Esophagus muscularis mucosa (tissue), 4 donors: ENCODE measurements at regions not wholly inside any gene's neighbourhood (a gene's known extent, or its start where the extent isn't known, plus 50 kb on each side); places are given as distances from the start of the nearest gene placed in this dataset.

Source experiments
- DNase-seq: peaks from one replicate; pipeline ENCODE4 v3.0.0-alpha.2; 2017; ENCODE audit errors: extremely low spot score
- H3K27ac ChIP-seq, 4 donors: fragments of 200-600 bp; sonication (generic); replicated peaks in 1 of 4; 1 replicate in 3 of 4; 2 replicates in 1 of 4; pipeline ENCODE4 v1.5.1; 2016 to 2019; ENCODE audit warnings: mild to moderate bottlenecking in 1 of 4
- H3K27me3 ChIP-seq, 4 donors: fragments of 200-600 bp; sonication (generic); one replicate each; pipeline versions ENCODE4 v1.5.1 to v1.6.0; 2016 to 2019
- H3K36me3 ChIP-seq, 4 donors: fragments of 200-600 bp; sonication (generic); one replicate each; pipeline ENCODE4 v1.5.1; 2016 to 2019
- H3K4me1 ChIP-seq, 4 donors: fragments of 200-600 bp; sonication (generic); one replicate each; pipeline ENCODE4 v1.5.1; 2016 to 2019
- H3K4me3 ChIP-seq, 4 donors: fragments of 200-600 bp; sonication (generic); 1 replicate in 2 of 4; 2 replicates in 2 of 4; pipeline ENCODE4 v1.5.1; 2016 to 2019; ENCODE audit warnings: mild to moderate bottlenecking in 4 of 4, moderate library complexity in 1 of 4
- H3K9me3 ChIP-seq, 4 donors: fragments of 200-600 bp; sonication (generic); 1 replicate in 3 of 4; 2 replicates in 1 of 4; pipeline ENCODE4 v1.5.1; 2016 to 2019
- EP300 ChIP-seq: sonication (generic); formaldehyde crosslinking; IDR thresholded peaks from one replicate; pipeline ENCODE4 v1.6.1; 2017; ENCODE audit warnings: antibody characterized with exemption
- POLR2A ChIP-seq: fragments of 450-650 bp; IDR thresholded peaks from one replicate; pipeline ENCODE4 v1.6.1; 2017; ENCODE audit warnings: antibody characterized with exemption, moderate library complexity, mild to moderate bottlenecking, low read depth
- POLR2AphosphoS5 ChIP-seq, 2 donors: sonication (generic); formaldehyde crosslinking; IDR thresholded peaks; one replicate each; pipeline ENCODE4 v1.6.1; 2017; ENCODE audit warnings: antibody characterized with exemption in 2 of 2
- WGBS: methylation state at CpG from one replicate; pipeline ENCODE4 v1.1.5; 2018; 5-methylcytosine and 5-hydroxymethylcytosine counted together
- intact Hi-C: fragments of 100-400 bp; cut with DNase I; formaldehyde crosslinking; loops from one replicate; pipeline ENCODE4 v1.15.1; 2023
- TF ChIP-seq, protein P1 (sequence below), 3 experiments: fragments of 200-600 bp in 2 of 3; fragments of 450-650 bp in 1 of 3; sonication (generic) in 2 of 3; IDR thresholded peaks; one replicate each; pipeline ENCODE4 v1.5.1; 2017 to 2019; ENCODE audit warnings: antibody characterized with exemption in 3 of 3, mild to moderate bottlenecking in 2 of 3, moderate library complexity in 1 of 3

DNA sequence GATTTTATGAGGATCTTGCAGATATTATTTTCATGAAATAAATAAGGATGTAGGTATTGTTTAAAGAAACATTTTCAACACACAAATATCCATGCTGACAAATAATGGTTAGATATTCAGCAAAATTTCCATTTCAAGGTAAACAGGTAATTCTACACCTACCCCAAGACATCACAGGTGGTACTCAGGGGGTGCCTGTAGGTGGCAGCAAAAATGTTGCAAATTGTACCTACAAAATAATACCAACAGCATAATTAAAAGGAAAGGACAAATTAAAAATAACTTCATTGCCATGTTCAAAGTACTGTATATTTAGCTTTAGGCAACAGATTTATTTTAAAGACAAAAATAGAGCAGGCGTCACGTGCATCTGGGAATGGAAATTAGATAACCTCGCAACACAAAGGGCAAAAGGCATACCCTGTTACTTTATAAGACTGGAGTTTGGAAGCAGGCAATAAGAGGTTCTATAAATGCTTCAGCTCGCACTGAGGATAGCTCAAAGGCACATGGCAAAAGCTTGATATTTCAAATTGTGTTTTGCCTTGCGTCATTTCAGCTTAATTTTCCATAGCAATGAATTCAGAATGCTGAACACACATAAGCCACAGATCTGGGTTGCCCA lies 630.5 kb downstream of the TDRD15 start:
- H3K27me3 ChIP-seq, result no peaks in the 10 kb centered on the region
- no peaks in the 10 kb centered on the region for H3K9me3 ChIP-seq
- DNase-seq, result no peak
- TF ChIP-seq, protein P1, sequence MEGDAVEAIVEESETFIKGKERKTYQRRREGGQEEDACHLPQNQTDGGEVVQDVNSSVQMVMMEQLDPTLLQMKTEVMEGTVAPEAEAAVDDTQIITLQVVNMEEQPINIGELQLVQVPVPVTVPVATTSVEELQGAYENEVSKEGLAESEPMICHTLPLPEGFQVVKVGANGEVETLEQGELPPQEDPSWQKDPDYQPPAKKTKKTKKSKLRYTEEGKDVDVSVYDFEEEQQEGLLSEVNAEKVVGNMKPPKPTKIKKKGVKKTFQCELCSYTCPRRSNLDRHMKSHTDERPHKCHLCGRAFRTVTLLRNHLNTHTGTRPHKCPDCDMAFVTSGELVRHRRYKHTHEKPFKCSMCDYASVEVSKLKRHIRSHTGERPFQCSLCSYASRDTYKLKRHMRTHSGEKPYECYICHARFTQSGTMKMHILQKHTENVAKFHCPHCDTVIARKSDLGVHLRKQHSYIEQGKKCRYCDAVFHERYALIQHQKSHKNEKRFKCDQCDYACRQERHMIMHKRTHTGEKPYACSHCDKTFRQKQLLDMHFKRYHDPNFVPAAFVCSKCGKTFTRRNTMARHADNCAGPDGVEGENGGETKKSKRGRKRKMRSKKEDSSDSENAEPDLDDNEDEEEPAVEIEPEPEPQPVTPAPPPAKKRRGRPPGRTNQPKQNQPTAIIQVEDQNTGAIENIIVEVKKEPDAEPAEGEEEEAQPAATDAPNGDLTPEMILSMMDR (IDR thresholded peaks at IDR 0.05), result peak in 1 of 3 experiments; percentile 26
- TF ChIP-seq EP300, result no peak
- H3K27ac ChIP-seq, result no peak overlapping the region
- peaks cover 0 to 7% (median 0%) of the 10 kb centered on the region in 4 donors for H3K4me1 ChIP-seq
- WGBS, result 71% methylated on average over 5 of the region's 5 CpGs
- no peak overlapping the region for H3K4me3 ChIP-seq
- no peaks in the 10 kb centered on the region for H3K36me3 ChIP-seq
- intact Hi-C loops, result no loop called here

DNA sequence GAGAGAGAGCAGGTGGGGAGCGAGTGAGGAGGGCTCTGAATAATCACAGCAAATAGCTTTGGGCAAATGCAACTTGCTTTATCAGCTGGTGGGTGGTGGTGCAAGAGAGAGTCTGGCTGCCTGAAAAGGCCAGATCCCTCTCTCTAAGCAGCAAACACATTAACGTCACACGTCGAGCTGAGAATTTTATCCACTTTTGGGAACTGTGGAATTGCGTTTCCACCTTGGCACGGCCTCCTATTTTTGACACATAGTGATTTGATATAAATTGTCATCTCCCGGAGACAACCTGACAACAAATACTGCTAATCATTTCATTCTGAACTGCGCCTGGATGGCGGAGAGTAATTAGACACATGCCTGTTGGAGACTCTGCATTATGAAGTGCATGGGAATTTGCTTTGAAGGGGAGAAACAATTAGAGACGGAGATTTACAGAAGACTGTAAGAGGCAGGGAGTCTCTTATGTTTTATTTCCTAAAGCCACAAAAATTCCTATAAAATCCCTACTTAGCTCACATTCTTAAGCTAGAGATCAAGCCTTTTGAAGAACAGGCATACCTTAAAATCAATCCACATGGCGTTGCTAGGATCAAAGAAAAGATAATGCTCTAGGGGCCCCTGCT lies 634.1 kb downstream of the TDRD15 start:
- intact Hi-C loops, result no loop called here
- no peaks in the 10 kb centered on the region for H3K36me3 ChIP-seq
- H3K27ac ChIP-seq, result no peak overlapping the region
- DNase-seq, result no peak
- 84% methylated on average over 11 of the region's 11 CpGs for WGBS
- H3K4me1 ChIP-seq, result peaks cover 0 to 7% (median 0%) of the 10 kb centered on the region in 4 donors
- H3K27me3 ChIP-seq, result no peaks in the 10 kb centered on the region
- H3K9me3 ChIP-seq, result peaks cover 0 to 4% (median 0%) of the 10 kb centered on the region in 4 donors
- no peak overlapping the region for H3K4me3 ChIP-seq
- TF ChIP-seq EP300 (no peak), POLR2A (no peak), POLR2AphosphoS5 (IDR thresholded peaks at IDR 0.05) (no peak)
- TF ChIP-seq, protein P1 (IDR thresholded peaks at IDR 0.05), result no peak

DNA sequence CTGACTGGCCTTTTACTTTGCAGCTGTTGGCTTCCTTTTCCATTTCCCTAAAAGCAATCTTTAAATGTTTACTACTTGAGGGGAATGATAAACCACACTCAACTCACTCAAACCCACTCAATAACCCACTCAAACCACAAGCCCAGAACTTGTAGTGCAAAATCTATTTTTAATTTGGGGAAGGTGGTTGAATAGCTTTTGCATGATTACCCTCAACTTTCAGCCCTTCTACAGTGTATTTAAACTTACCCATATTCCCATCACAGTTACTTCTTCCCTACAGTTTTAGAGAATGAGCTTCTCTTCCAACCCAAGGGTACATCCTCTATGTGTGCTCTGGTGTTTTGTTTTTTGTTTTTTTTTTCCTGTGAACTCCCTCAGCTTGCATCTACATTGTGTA lies 636.1 kb downstream of the TDRD15 start:
- intact Hi-C loops, result no loop called here
- no peak overlapping the region for H3K4me3 ChIP-seq
- H3K9me3 ChIP-seq, result peaks cover 0 to 4% (median 0%) of the 10 kb centered on the region in 4 donors
- H3K4me1 ChIP-seq, result peaks cover 0 to 4% (median 0%) of the 10 kb centered on the region in 4 donors
- H3K27me3 ChIP-seq, result no peaks in the 10 kb centered on the region
- no peak for DNase-seq
- no peaks in the 10 kb centered on the region for H3K36me3 ChIP-seq
- no peak for TF ChIP-seq EP300
- TF ChIP-seq POLR2AphosphoS5 (IDR thresholded peaks at IDR 0.05), result no peak
- TF ChIP-seq POLR2A, result no peak
- TF ChIP-seq, protein P1 (IDR thresholded peaks at IDR 0.05), result no peak
- H3K27ac ChIP-seq, result no peak overlapping the region

DNA sequence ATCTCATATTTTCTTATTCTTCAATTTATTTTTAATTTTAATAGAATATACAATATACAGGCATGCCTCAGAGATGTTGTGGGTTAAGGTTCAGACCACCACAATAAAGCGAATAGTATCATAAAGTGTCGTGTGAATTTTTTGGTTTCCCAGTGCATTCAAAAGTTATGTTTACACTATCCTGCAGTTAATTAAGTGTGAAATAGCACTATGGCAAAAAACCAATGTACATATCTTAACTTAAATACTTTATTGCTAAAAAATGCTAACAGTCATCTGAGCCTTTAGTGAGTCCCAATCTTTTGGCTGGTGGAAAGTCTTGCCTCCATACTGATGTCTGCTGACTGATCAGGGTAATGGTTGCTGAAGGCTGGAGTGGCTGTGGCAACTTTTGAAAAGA lies 637.6 kb downstream of the TDRD15 start:
- TF ChIP-seq POLR2AphosphoS5 (IDR thresholded peaks at IDR 0.05), result no peak
- TF ChIP-seq, protein P1 (IDR thresholded peaks at IDR 0.05), result no peak
- TF ChIP-seq POLR2A, result no peak
- no peak for TF ChIP-seq EP300
- intact Hi-C loops, result no loop called here
- Histone ChIP-seq H3K27ac (no peak overlapping the region), H3K4me1 (no peaks in the 10 kb centered on the region), H3K27me3 (no peaks in the 10 kb centered on the region), H3K36me3 (no peaks in the 10 kb centered on the region), H3K4me3 (no peak overlapping the region), H3K9me3 (peaks cover 0 to 4% (median 0%) of the 10 kb centered on the region in 4 donors)
- DNase-seq, result no peak
- 77% methylated on average over 2 of the region's 2 CpGs for WGBS

DNA sequence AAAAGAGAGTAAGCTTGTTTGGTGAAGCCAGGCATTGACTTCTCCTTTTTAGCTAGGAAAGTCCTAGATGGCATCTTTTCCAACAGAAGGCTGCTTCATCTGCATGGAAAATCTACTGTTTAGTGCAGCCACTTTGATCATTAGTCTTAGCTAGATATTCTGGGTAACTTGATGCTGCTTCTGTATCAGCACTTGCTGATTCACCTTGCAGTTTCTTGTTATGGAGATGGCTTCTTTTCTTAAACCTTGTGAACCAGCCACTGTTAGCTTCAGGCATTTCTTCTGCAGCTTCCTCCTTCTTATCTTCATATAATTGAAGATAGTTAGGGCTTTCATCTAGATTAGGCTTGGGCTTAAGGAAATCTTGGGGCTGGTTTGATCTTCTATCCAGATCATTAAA lies 639.7 kb downstream of the TDRD15 start:
- peaks cover 0 to 4% (median 0%) of the 10 kb centered on the region in 4 donors for H3K9me3 ChIP-seq
- no peaks in the 10 kb centered on the region for H3K36me3 ChIP-seq
- intact Hi-C loops, result no loop called here
- no peak overlapping the region for H3K4me3 ChIP-seq
- H3K27ac ChIP-seq, result no peak overlapping the region
- TF ChIP-seq POLR2AphosphoS5 (IDR thresholded peaks at IDR 0.05) (no peak), POLR2A (no peak), EP300 (no peak)
- TF ChIP-seq, protein P1 (IDR thresholded peaks at IDR 0.05), result no peak
- H3K4me1 ChIP-seq, result no peaks in the 10 kb centered on the region
- no peak for DNase-seq
- H3K27me3 ChIP-seq, result no peaks in the 10 kb centered on the region
